ENCODE measurements at regions not wholly inside any gene's neighbourhood (a gene's known extent, or its start where the extent isn't known, plus 50 kb on each side); places are given as distances from the start of the nearest gene placed in this dataset.
A peak's percentile ranks its signal among the peaks of the same experiment; 100 is the strongest.

GRCh38 chr11:112583261-112583893 is 322.7 kb upstream of the PLET1 start:
- no peak for DNase-seq (ENCODE audit: low spot score)

- peak; percentile 46 for DNase-seq (ENCODE audit: low spot score)
Observed at GRCh38 chr11:112584672-112585071, 324.0 kb upstream of the PLET1 start.

- DNase-seq (ENCODE audit: low spot score) = no peak
Observed at GRCh38 chr11:112587664-112588063, 327.0 kb upstream of the PLET1 start.

- peak; percentile 89 for DNase-seq (ENCODE audit: low spot score)
Observed at GRCh38 chr11:112588252-112588694, 327.6 kb upstream of the PLET1 start.

- no peak for DNase-seq (ENCODE audit: low spot score)
Observed at GRCh38 chr11:112589155-112589554, 328.5 kb upstream of the PLET1 start.

- DNase-seq (ENCODE audit: low spot score) = no peak
Observed at GRCh38 chr11:112590764-112591163, 330.1 kb upstream of the PLET1 start.

GRCh38 chr11:112593440-112593839 is 332.8 kb upstream of the PLET1 start:
- no peak for DNase-seq (ENCODE audit: low spot score)

GRCh38 chr11:112596324-112596723 is 335.7 kb upstream of the PLET1 start:
- DNase-seq (ENCODE audit: low spot score) = no peak

GRCh38 chr11:112597286-112597790 is 336.7 kb upstream of the PLET1 start:
- DNase-seq (ENCODE audit: low spot score) = no peak

GRCh38 chr11:112599265-112599664 is 338.6 kb upstream of the PLET1 start:
- DNase-seq (ENCODE audit: low spot score) = no peak

GRCh38 chr11:112599856-112600533 is 339.3 kb upstream of the PLET1 start:
- DNase-seq (ENCODE audit: low spot score) = no peak

GRCh38 chr11:112605093-112605666 is 344.5 kb upstream of the PLET1 start:
- DNase-seq (ENCODE audit: low spot score) = no peak

GRCh38 chr11:112606656-112607055 is 346.0 kb upstream of the PLET1 start:
- DNase-seq (ENCODE audit: low spot score) = no peak

GRCh38 chr11:112608509-112608908 is 347.8 kb upstream of the PLET1 start:
- DNase-seq (ENCODE audit: low spot score) = no peak

GRCh38 chr11:112610494-112610893 is 349.8 kb upstream of the PLET1 start:
- DNase-seq (ENCODE audit: low spot score) = no peak

- no peak for DNase-seq (ENCODE audit: low spot score)
Observed at GRCh38 chr11:112610996-112611750, 350.0 kb upstream of the NCAM1 start.

- DNase-seq (ENCODE audit: low spot score) = no peak
Observed at GRCh38 chr11:112611771-112612170, 349.4 kb upstream of the NCAM1 start.

- DNase-seq (ENCODE audit: low spot score) = no peak
Observed at GRCh38 chr11:112612250-112612849, 348.9 kb upstream of the NCAM1 start.

- peak; percentile 55 for DNase-seq (ENCODE audit: low spot score)
Observed at GRCh38 chr11:112613051-112613972, 347.9 kb upstream of the NCAM1 start.

GRCh38 chr11:112614605-112615004 is 346.6 kb upstream of the NCAM1 start:
- no peak for DNase-seq (ENCODE audit: low spot score)

- no peak for DNase-seq (ENCODE audit: low spot score)
Observed at GRCh38 chr11:112615238-112615637, 346.0 kb upstream of the NCAM1 start.
